ENCODE measurements at regions not wholly inside any gene's neighbourhood (a gene's known extent, or its start where the extent isn't known, plus 50 kb on each side); places are given as distances from the start of the nearest gene placed in this dataset.

DNA sequence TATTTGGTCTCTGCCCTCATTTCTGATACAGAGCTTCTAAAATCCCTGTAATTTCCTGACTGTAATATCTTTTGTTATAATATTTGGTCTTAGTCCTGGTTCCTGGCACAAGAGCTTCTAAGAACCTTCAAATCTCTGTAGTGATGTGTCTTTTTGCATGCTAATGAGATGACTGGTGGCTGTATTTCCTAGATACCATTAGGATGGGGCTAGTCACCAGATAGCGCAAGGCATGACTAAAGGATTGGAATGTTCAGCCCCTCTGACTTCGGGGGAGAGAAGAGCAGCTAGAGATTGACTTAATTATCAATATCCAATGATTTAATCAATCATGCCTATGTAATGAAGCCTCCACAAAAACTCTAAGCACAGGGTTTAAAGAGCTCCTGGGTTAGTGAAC is 620.8 kb upstream of the ACVR2A start:
- Histone ChIP-seq H3K36me3 (ENCODE audit: control insufficient read depth, insufficient read depth, low read length) (no peaks in the 10 kb centered on the region), H3K79me2 (no peaks in the 10 kb centered on the region), H3K4me1 (no peaks in the 10 kb centered on the region), H3K27ac (no peak overlapping the region), H3K27me3 (ENCODE audit: control insufficient read depth, insufficient read depth, low read length) (no peaks in the 10 kb centered on the region), H3K4me3 (ENCODE audit: low read depth, low read length) (no peak overlapping the region), H3K4me2 (ENCODE audit: low read length) (no peak overlapping the region), H3K9ac (no peak overlapping the region), H2AFZ (no peak overlapping the region), H3K9me3 (ENCODE audit: control insufficient read depth, low read length) (no peaks in the 10 kb centered on the region)
- TF ChIP-seq, protein P1, sequence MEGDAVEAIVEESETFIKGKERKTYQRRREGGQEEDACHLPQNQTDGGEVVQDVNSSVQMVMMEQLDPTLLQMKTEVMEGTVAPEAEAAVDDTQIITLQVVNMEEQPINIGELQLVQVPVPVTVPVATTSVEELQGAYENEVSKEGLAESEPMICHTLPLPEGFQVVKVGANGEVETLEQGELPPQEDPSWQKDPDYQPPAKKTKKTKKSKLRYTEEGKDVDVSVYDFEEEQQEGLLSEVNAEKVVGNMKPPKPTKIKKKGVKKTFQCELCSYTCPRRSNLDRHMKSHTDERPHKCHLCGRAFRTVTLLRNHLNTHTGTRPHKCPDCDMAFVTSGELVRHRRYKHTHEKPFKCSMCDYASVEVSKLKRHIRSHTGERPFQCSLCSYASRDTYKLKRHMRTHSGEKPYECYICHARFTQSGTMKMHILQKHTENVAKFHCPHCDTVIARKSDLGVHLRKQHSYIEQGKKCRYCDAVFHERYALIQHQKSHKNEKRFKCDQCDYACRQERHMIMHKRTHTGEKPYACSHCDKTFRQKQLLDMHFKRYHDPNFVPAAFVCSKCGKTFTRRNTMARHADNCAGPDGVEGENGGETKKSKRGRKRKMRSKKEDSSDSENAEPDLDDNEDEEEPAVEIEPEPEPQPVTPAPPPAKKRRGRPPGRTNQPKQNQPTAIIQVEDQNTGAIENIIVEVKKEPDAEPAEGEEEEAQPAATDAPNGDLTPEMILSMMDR (IDR thresholded peaks at IDR 0.05): no peak

GRCh38 chr2:147223553-147224060 is 621.2 kb upstream of the ACVR2A start:
- Histone ChIP-seq H3K9me3 (ENCODE audit: control insufficient read depth, low read length) (no peaks in the 10 kb centered on the region), H3K27me3 (ENCODE audit: control insufficient read depth, insufficient read depth, low read length) (no peaks in the 10 kb centered on the region), H3K79me2 (no peaks in the 10 kb centered on the region), H3K4me2 (ENCODE audit: low read length) (no peak overlapping the region), H3K4me1 (no peaks in the 10 kb centered on the region), H3K36me3 (ENCODE audit: control insufficient read depth, insufficient read depth, low read length) (no peaks in the 10 kb centered on the region), H3K9ac (no peak overlapping the region), H3K27ac (no peak overlapping the region), H3K4me3 (ENCODE audit: low read depth, low read length) (no peak overlapping the region), H2AFZ (no peak overlapping the region)
- TF ChIP-seq, protein P1 (IDR thresholded peaks at IDR 0.05): no peak

DNA sequence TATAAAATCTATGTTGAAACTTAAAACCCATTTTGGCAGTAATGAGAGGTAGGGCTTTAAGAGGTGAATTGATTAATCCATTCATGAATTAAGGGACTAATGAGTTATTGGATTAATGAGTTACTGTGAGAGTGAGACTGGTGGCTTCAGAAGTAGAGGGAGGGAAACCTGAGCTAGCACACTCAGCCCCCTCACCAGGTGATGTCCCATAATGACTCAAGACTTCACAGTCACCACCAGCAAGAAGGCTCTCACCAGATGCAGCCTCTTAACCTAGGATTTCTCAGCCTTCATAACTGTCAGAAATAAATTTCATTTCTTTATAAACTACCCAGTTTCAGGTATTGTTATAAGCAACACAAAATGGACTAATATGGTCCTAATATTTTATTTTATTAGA is 621.7 kb upstream of the ACVR2A start:
- H3K27ac ChIP-seq: no peak overlapping the region
- TF ChIP-seq, protein P1 (IDR thresholded peaks at IDR 0.05): no peak
- H3K36me3 ChIP-seq (ENCODE audit: control insufficient read depth, insufficient read depth, low read length): no peaks in the 10 kb centered on the region
- no peaks in the 10 kb centered on the region for H3K27me3 ChIP-seq (ENCODE audit: control insufficient read depth, insufficient read depth, low read length)
- H3K4me1 ChIP-seq: no peaks in the 10 kb centered on the region
- H3K4me3 ChIP-seq (ENCODE audit: low read depth, low read length): no peak overlapping the region
- no peaks in the 10 kb centered on the region for H3K79me2 ChIP-seq
- H3K9ac ChIP-seq: no peak overlapping the region
- no peak overlapping the region for H2AFZ ChIP-seq
- no peak overlapping the region for H3K4me2 ChIP-seq (ENCODE audit: low read length)
- H3K9me3 ChIP-seq (ENCODE audit: control insufficient read depth, low read length): no peaks in the 10 kb centered on the region

DNA sequence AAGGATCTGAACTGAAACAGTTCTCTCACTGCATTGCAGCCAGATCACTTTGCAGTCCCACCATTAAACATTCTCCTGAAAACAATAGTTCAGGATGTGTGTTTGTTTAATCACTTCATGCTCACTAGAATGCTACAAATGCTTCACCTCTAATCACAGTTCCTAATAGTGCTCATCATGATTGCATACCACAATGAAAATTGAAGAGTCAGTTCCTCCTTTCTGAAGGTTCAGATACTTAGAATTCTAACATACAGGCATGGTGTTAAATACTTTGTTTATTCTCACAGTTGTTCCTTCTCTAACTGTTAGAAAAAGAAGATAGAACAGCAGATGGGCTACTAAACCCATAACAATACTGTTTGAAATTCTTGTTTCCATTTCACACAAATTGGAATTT is 622.3 kb upstream of the ACVR2A start:
- no peak overlapping the region for H3K9ac ChIP-seq
- no peak overlapping the region for H3K4me2 ChIP-seq (ENCODE audit: low read length)
- H2AFZ ChIP-seq: no peak overlapping the region
- TF ChIP-seq, protein P1 (IDR thresholded peaks at IDR 0.05): no peak
- no peak overlapping the region for H3K27ac ChIP-seq
- H3K4me1 ChIP-seq: no peaks in the 10 kb centered on the region
- no peaks in the 10 kb centered on the region for H3K9me3 ChIP-seq (ENCODE audit: control insufficient read depth, low read length)
- H3K36me3 ChIP-seq (ENCODE audit: control insufficient read depth, insufficient read depth, low read length): no peaks in the 10 kb centered on the region
- H3K27me3 ChIP-seq (ENCODE audit: control insufficient read depth, insufficient read depth, low read length): no peaks in the 10 kb centered on the region
- H3K79me2 ChIP-seq: no peaks in the 10 kb centered on the region
- no peak overlapping the region for H3K4me3 ChIP-seq (ENCODE audit: low read depth, low read length)

GRCh38 chr2:147214914-147215313 is 629.9 kb upstream of the ACVR2A start:
- no peaks in the 10 kb centered on the region for H3K4me1 ChIP-seq
- no peaks in the 10 kb centered on the region for H3K79me2 ChIP-seq
- H3K9me3 ChIP-seq (ENCODE audit: control insufficient read depth, low read length): no peaks in the 10 kb centered on the region
- no peak overlapping the region for H3K9ac ChIP-seq
- H2AFZ ChIP-seq: no peak overlapping the region
- no peak overlapping the region for H3K4me2 ChIP-seq (ENCODE audit: low read length)
- no peak overlapping the region for H3K27ac ChIP-seq
- TF ChIP-seq, protein P1 (IDR thresholded peaks at IDR 0.05): no peak
- H3K27me3 ChIP-seq (ENCODE audit: control insufficient read depth, insufficient read depth, low read length): no peaks in the 10 kb centered on the region
- H3K36me3 ChIP-seq (ENCODE audit: control insufficient read depth, insufficient read depth, low read length): no peaks in the 10 kb centered on the region
- H3K4me3 ChIP-seq (ENCODE audit: low read depth, low read length): no peak overlapping the region

Measured in parathyroid adenoma (tissue), 2 donors.